ENCODE measurements at regions not wholly inside any gene's neighbourhood (a gene's known extent, or its start where the extent isn't known, plus 50 kb on each side); places are given as distances from the start of the nearest gene placed in this dataset.

- Histone ChIP-seq H3K79me2 (ENCODE audit: control insufficient read depth, insufficient read depth, low read length) (no peaks in the 10 kb centered on the region), H3K9ac (ENCODE audit: control insufficient read depth, extremely low read depth, insufficient read depth, low read length) (no peak overlapping the region), H3K36me3 (ENCODE audit: control insufficient read depth in 2 of 2, extremely low read depth in 1 of 2, insufficient read depth in 2 of 2, low read length in 2 of 2) (no peaks in the 10 kb centered on the region), H3K4me3 (ENCODE audit: control insufficient read depth in 2 of 3, extremely low read depth in 1 of 3, insufficient read depth in 2 of 3, low read depth in 1 of 3, low read length in 3 of 3) (no peak overlapping the region), H3K27me3 (ENCODE audit: control insufficient read depth, extremely low read depth, insufficient read depth, low read length) (no peaks in the 10 kb centered on the region), H2AFZ (ENCODE audit: control insufficient read depth, low read length) (no peak overlapping the region), H4K20me1 (ENCODE audit: control insufficient read depth, extremely low read depth, insufficient read depth, low read length) (no peaks in the 10 kb centered on the region), H3K9me3 (ENCODE audit: control insufficient read depth, low read depth, low read length) (no peaks in the 10 kb centered on the region), H3K4me2 (ENCODE audit: control insufficient read depth, extremely low read depth, insufficient read depth, low read depth, low read length) (no peak overlapping the region), H3K9me1 (ENCODE audit: control insufficient read depth, extremely low read depth, insufficient read depth, low read length) (no peaks in the 10 kb centered on the region), H3K4me1 (ENCODE audit: control insufficient read depth, extremely low read depth, insufficient read depth, low read length) (no peaks in the 10 kb centered on the region), H3K27ac (ENCODE audit: control insufficient read depth, insufficient read depth, low read length) (no peak overlapping the region)
- FAIRE-seq (no peak), DNase-seq (ENCODE audit: low read depth, low spot score) (no peak)
- TF ChIP-seq EZH2 (IDR thresholded peaks at IDR 0.05; ENCODE audit: low read length) (no peak), CTCF (optimal IDR thresholded peaks at IDR 0.05 in 1 of 3, IDR thresholded peaks at IDR 0.05 in 1 of 3, conservative IDR thresholded peaks at IDR 0.05 in 1 of 3; ENCODE audit: extremely low read depth in 1 of 3, insufficient read depth in 2 of 3, low read length in 3 of 3) (no peak)
- dilution Hi-C loops (cut with MboI; ENCODE audit: extremely low pct_ligation_motif_present, low sequenced_read_pairs): no loop called here
These were observed 263.7 kb upstream of the DAPK1 start for GRCh38 chr9:87233899-87234455.

GRCh38 chr9:87234854-87235253, 262.8 kb upstream of the DAPK1 start:
- FAIRE-seq: no peak

More at GRCh38 chr9:87234854-87235253, 262.8 kb upstream of the DAPK1 start:
- Histone ChIP-seq H3K9me3 (ENCODE audit: control insufficient read depth, low read depth, low read length) (no peaks in the 10 kb centered on the region), H3K4me3 (ENCODE audit: control insufficient read depth in 2 of 3, extremely low read depth in 1 of 3, insufficient read depth in 2 of 3, low read depth in 1 of 3, low read length in 3 of 3) (no peak overlapping the region), H3K9me1 (ENCODE audit: control insufficient read depth, extremely low read depth, insufficient read depth, low read length) (no peaks in the 10 kb centered on the region), H3K36me3 (ENCODE audit: control insufficient read depth in 2 of 2, extremely low read depth in 1 of 2, insufficient read depth in 2 of 2, low read length in 2 of 2) (no peaks in the 10 kb centered on the region), H4K20me1 (ENCODE audit: control insufficient read depth, extremely low read depth, insufficient read depth, low read length) (no peaks in the 10 kb centered on the region), H3K9ac (ENCODE audit: control insufficient read depth, extremely low read depth, insufficient read depth, low read length) (no peak overlapping the region), H2AFZ (ENCODE audit: control insufficient read depth, low read length) (no peak overlapping the region), H3K27me3 (ENCODE audit: control insufficient read depth, extremely low read depth, insufficient read depth, low read length) (no peaks in the 10 kb centered on the region), H3K4me2 (ENCODE audit: control insufficient read depth, extremely low read depth, insufficient read depth, low read depth, low read length) (no peak overlapping the region), H3K27ac (ENCODE audit: control insufficient read depth, insufficient read depth, low read length) (no peak overlapping the region), H3K79me2 (ENCODE audit: control insufficient read depth, insufficient read depth, low read length) (no peaks in the 10 kb centered on the region), H3K4me1 (ENCODE audit: control insufficient read depth, extremely low read depth, insufficient read depth, low read length) (no peaks in the 10 kb centered on the region)
- TF ChIP-seq CTCF (optimal IDR thresholded peaks at IDR 0.05 in 1 of 3, IDR thresholded peaks at IDR 0.05 in 1 of 3, conservative IDR thresholded peaks at IDR 0.05 in 1 of 3; ENCODE audit: extremely low read depth in 1 of 3, insufficient read depth in 2 of 3, low read length in 3 of 3) (no peak), EZH2 (IDR thresholded peaks at IDR 0.05; ENCODE audit: low read length) (no peak)
- dilution Hi-C loops (cut with MboI; ENCODE audit: extremely low pct_ligation_motif_present, low sequenced_read_pairs): no loop called here
- no peak for DNase-seq (ENCODE audit: low read depth, low spot score)
